ENCODE measurements at regions not wholly inside any gene's neighbourhood (a gene's known extent, or its start where the extent isn't known, plus 50 kb on each side); places are given as distances from the start of the nearest gene placed in this dataset.

- peak; percentile 98 for ATAC-seq
- no peaks in the 10 kb centered on the region for H3K27me3 ChIP-seq (replicated peaks in 1 of 2; ENCODE audit: control insufficient read depth in 2 of 2, insufficient read depth in 2 of 2, low read length in 1 of 2)
- H3K36me3 ChIP-seq (ENCODE audit: control insufficient read depth in 2 of 2, insufficient read depth in 2 of 2, low read length in 1 of 2), result no peaks in the 10 kb centered on the region
- H3K27ac ChIP-seq (ENCODE audit: control insufficient read depth, insufficient read depth), result no peak overlapping the region
- RAD21 ChIA-PET (ENCODE audit: unreplicated experiment), result interaction anchor here (1.6 to 3.3 kb wide), 4 partner anchors 10 to 154 kb away, joined by 3 to 20 read pairs (median 7); no protein-coding TSS in a partner anchor
- H3K4me1 ChIP-seq (ENCODE audit: control insufficient read depth, insufficient read depth, low read length), result no peaks in the 10 kb centered on the region; the same call in 1 of the 2 replicates
- in situ Hi-C loops (cut with MboI), result no loop called here
- H3K9ac ChIP-seq (ENCODE audit: control insufficient read depth, insufficient read depth, low read length), result no peak overlapping the region
- H2AFZ ChIP-seq (ENCODE audit: control insufficient read depth, low read depth, low read length), result no peak overlapping the region
- H3K79me2 ChIP-seq (ENCODE audit: control insufficient read depth, insufficient read depth, low read length), result no peaks in the 10 kb centered on the region
- no peaks in the 10 kb centered on the region for H3K9me3 ChIP-seq (replicated peaks; ENCODE audit: control insufficient read depth, insufficient read depth, low read length)
- peak; percentile 41 for DNase-seq (ENCODE audit: low read depth, low spot score)
- FAIRE-seq, result peak; percentile 74
- no peak overlapping the region for H3K4me3 ChIP-seq
- WGBS (ENCODE audit: insufficient coverage, insufficient replicate concordance, low lambda C conversion rate, missing lambda C conversion rate), result 2% methylated on average over 6 of the region's 6 CpGs
- CTCF ChIA-PET, result interaction anchor here (1.0 to 1.4 kb wide), 4 partner anchors 10 to 48 kb away, joined by 3 to 5 read pairs (median 3); no protein-coding TSS in a partner anchor
- no peaks in the 10 kb centered on the region for H4K20me1 ChIP-seq (ENCODE audit: control insufficient read depth, insufficient read depth)
- intact Hi-C loops (cut with micrococcal nuclease; ENCODE audit: unreplicated experiment), result loop anchor here (1.0 kb wide), 3 partner anchors 9 to 111 kb away; no protein-coding TSS in a partner anchor
- no TSS peak for BruUV-seq (replicated peaks)
- no peak overlapping the region for H3K4me2 ChIP-seq (ENCODE audit: control insufficient read depth, insufficient read depth)
- POLR2A ChIA-PET, result interaction anchor here (1.3 to 2.2 kb wide), 2 partner anchors 9 kb away, joined by 5 to 7 read pairs; no protein-coding TSS in a partner anchor
- SMC1A ChIA-PET (ENCODE audit: uncharacterized antibody, unreplicated experiment), result interaction anchor here (0.6 to 5.4 kb wide), 8 partner anchors 9 to 291 kb away, joined by 3 to 57 read pairs (median 4); no protein-coding TSS in a partner anchor
- TF ChIP-seq PKNOX1 (IDR thresholded peaks at IDR 0.05), result peak; percentile 90
- TF ChIP-seq RELB (IDR thresholded peaks at IDR 0.05; ENCODE audit: low read depth), result peak; percentile 70; the same call in 1 of the 2 replicates
- 0 out of 2 replicates have a peak, but pooled peaks have one; percentile 49 for TF ChIP-seq NBN (IDR thresholded peaks at IDR 0.05)
- peak; percentile 60 for TF ChIP-seq SKIL (IDR thresholded peaks at IDR 0.05; ENCODE audit: low read depth, poor library complexity, severe bottlenecking)
- TF ChIP-seq RB1 (IDR thresholded peaks at IDR 0.05; ENCODE audit: borderline replicate concordance), result no peak
- no peak for TF ChIP-seq HDGF (IDR thresholded peaks at IDR 0.05)
- TF ChIP-seq TCF7 (IDR thresholded peaks at IDR 0.05; ENCODE audit: borderline replicate concordance), result no peak
- no peak for TF ChIP-seq IRF3 (IDR thresholded peaks at IDR 0.05)
- no peak for TF ChIP-seq YY1 (IDR thresholded peaks at IDR 0.05; ENCODE audit: low read depth, low read length)
- TF ChIP-seq CBFB (IDR thresholded peaks at IDR 0.05; ENCODE audit: low read depth), result no peak
- no peak for TF ChIP-seq CTCF (IDR thresholded peaks at IDR 0.05 in 2 of 3, conservative IDR thresholded peaks at IDR 0.05 in 1 of 3; ENCODE audit: control insufficient read depth in 2 of 3, extremely low read depth in 1 of 3, insufficient read depth in 1 of 3, low read depth in 3 of 3, low read length in 3 of 3)
These were observed 278.0 kb downstream of the HLX start for GRCh38 chr1:221157026-221157761.
